ENCODE measurements at regions not wholly inside any gene's neighbourhood (a gene's known extent, or its start where the extent isn't known, plus 50 kb on each side); places are given as distances from the start of the nearest gene placed in this dataset.

DNA sequence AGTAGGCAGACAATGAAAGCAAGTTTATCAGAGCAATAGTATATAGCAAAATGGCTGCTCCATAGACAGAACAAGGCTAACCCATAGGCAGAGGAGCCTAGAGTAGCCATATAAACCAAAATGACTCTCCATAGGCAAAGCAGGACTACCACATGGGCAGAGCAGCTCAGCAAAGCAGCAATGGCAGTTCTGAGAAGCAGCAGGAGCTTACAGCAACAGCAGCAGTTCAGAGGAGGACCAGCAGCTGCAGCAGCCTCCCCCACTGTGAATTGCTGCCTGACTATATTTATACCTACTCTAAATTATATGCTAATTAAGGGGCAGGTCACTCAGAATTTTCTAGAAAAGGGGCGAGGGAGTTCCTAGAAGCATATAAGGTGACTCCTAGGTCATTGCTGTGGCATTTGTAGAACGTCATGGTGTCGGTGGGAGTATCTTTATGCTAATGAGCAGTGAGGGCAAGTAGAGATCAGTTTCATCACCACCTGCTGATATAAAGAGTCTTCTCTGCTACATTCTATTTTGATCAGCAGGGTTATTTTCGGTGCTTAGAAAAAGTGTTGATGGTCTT is 1115.5 kb downstream of the DTWD2 start:
- Histone ChIP-seq H3K9me3 (ENCODE audit: low read depth) (no peaks in the 10 kb centered on the region), H3K27me3 (no peaks in the 10 kb centered on the region), H3K79me2 (ENCODE audit: low read depth) (no peaks in the 10 kb centered on the region), H3K27ac (no peak overlapping the region), H3K36me3 (no peaks in the 10 kb centered on the region), H3K4me3 (no peak overlapping the region), H3K4me2 (no peak overlapping the region), H2AFZ (replicated peaks) (no peak overlapping the region), H3K9ac (no peak overlapping the region), H3F3A (ENCODE audit: low read depth) (no peaks in the 10 kb centered on the region), H4K20me1 (ENCODE audit: low read depth) (no peaks in the 10 kb centered on the region), H3K4me1 (no peaks in the 10 kb centered on the region)
- H3K9me3 Mint-ChIP-seq, result peaks cover 6% of the 10 kb centered on the region
- H3K4me3 Mint-ChIP-seq, result no peak overlapping the region
- no peaks in the 10 kb centered on the region for H3K36me3 Mint-ChIP-seq
- TF ChIP-seq, protein P1, sequence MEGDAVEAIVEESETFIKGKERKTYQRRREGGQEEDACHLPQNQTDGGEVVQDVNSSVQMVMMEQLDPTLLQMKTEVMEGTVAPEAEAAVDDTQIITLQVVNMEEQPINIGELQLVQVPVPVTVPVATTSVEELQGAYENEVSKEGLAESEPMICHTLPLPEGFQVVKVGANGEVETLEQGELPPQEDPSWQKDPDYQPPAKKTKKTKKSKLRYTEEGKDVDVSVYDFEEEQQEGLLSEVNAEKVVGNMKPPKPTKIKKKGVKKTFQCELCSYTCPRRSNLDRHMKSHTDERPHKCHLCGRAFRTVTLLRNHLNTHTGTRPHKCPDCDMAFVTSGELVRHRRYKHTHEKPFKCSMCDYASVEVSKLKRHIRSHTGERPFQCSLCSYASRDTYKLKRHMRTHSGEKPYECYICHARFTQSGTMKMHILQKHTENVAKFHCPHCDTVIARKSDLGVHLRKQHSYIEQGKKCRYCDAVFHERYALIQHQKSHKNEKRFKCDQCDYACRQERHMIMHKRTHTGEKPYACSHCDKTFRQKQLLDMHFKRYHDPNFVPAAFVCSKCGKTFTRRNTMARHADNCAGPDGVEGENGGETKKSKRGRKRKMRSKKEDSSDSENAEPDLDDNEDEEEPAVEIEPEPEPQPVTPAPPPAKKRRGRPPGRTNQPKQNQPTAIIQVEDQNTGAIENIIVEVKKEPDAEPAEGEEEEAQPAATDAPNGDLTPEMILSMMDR (IDR thresholded peaks at IDR 0.05), result no peak
- no peak for TF ChIP-seq EZH2 (IDR thresholded peaks at IDR 0.05)
- no peak for TF ChIP-seq EZH2phosphoT487 (IDR thresholded peaks at IDR 0.05)
- H3K27me3 Mint-ChIP-seq (ENCODE audit: insufficient read depth, low read depth), result no peaks in the 10 kb centered on the region
- H3K27ac Mint-ChIP-seq, result no peak overlapping the region
- peaks cover 10% of the 10 kb centered on the region for H3K4me1 Mint-ChIP-seq
- no peak for DNase-seq (ENCODE audit: low spot score)

DNA sequence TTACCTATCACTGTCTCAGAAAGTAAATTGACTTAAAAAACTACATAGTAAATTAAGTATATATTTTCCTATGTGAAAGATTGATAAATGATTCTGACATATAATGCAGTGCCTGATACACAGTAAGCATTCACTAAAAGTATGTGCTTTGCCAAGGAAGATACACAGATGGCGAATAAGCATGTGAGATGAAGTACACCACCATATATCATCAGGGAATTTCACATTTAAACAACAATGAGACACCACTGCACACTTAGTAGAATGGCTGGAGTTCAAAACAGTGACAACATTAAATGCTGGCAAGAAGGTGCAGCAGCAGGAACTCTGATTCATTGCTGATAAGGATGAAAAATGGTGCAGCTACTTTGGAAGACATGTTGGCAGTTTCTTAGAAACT is 1118.8 kb downstream of the DTWD2 start:
- no peaks in the 10 kb centered on the region for H3F3A ChIP-seq (ENCODE audit: low read depth)
- H3K9ac ChIP-seq, result no peak overlapping the region
- H3K27me3 ChIP-seq, result no peaks in the 10 kb centered on the region
- H3K9me3 ChIP-seq (ENCODE audit: low read depth), result no peaks in the 10 kb centered on the region
- Mint-ChIP-seq H3K27me3 (ENCODE audit: insufficient read depth, low read depth) (no peaks in the 10 kb centered on the region), H3K4me3 (no peak overlapping the region), H3K27ac (no peak overlapping the region), H3K9me3 (no peaks in the 10 kb centered on the region), H3K4me1 (peaks cover 10% of the 10 kb centered on the region), H3K36me3 (no peaks in the 10 kb centered on the region)
- H3K79me2 ChIP-seq (ENCODE audit: low read depth), result no peaks in the 10 kb centered on the region
- DNase-seq (ENCODE audit: low spot score), result no peak
- no peaks in the 10 kb centered on the region for H4K20me1 ChIP-seq (ENCODE audit: low read depth)
- H3K4me1 ChIP-seq, result no peaks in the 10 kb centered on the region
- H2AFZ ChIP-seq (replicated peaks), result no peak overlapping the region
- H3K4me2 ChIP-seq, result no peak overlapping the region
- no peak overlapping the region for H3K27ac ChIP-seq
- TF ChIP-seq EZH2phosphoT487 (IDR thresholded peaks at IDR 0.05) (no peak), EZH2 (IDR thresholded peaks at IDR 0.05) (no peak)
- TF ChIP-seq, protein P1 (IDR thresholded peaks at IDR 0.05), result no peak
- no peaks in the 10 kb centered on the region for H3K36me3 ChIP-seq
- no peak overlapping the region for H3K4me3 ChIP-seq

DNA sequence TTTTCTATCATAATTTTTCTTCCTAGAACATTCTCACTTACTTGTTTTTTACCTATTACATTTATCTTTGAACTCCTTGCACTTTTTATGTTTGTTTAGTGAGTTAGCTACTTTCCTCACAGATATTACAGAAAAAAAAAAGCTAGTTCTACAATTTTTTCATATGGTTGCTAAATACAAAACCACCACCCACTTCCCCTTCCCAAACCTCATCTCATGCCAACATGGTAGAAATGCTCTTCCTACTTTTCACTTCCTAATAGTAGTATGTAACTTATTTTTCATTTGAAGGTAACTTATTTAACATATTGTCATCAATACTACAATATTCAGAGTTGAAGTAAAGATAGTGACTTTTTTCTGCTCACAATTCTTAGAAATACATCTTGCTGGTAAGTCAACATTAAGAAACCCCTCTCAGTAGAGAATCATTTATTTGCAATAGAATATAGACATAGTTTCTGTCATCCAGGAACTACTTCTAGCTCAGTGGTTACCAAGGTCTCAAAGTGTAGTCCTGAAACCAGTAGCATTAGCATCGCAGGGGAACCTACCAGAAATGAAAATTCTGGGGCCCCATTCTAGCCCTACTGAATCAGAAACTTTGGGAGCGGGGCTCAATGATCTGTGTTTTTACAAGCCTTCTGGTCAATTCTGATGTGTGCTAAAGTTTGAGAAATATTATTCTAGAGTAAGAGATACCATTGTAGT is 1124.6 kb downstream of the DTWD2 start:
- Mint-ChIP-seq H3K9me3 (no peaks in the 10 kb centered on the region), H3K36me3 (no peaks in the 10 kb centered on the region), H3K4me3 (no peak overlapping the region), H3K27me3 (ENCODE audit: insufficient read depth, low read depth) (no peaks in the 10 kb centered on the region), H3K27ac (no peak overlapping the region), H3K4me1 (no peaks in the 10 kb centered on the region)
- H3K9me3 ChIP-seq (ENCODE audit: low read depth), result no peaks in the 10 kb centered on the region
- no peaks in the 10 kb centered on the region for H3F3A ChIP-seq (ENCODE audit: low read depth)
- no peak overlapping the region for H2AFZ ChIP-seq (replicated peaks)
- no peak overlapping the region for H3K4me2 ChIP-seq
- H3K4me1 ChIP-seq, result no peaks in the 10 kb centered on the region
- TF ChIP-seq EZH2 (IDR thresholded peaks at IDR 0.05) (no peak), EZH2phosphoT487 (IDR thresholded peaks at IDR 0.05) (no peak)
- TF ChIP-seq, protein P1 (IDR thresholded peaks at IDR 0.05), result no peak
- no peak for DNase-seq (ENCODE audit: low spot score)
- H4K20me1 ChIP-seq (ENCODE audit: low read depth), result no peaks in the 10 kb centered on the region
- H3K9ac ChIP-seq, result no peak overlapping the region
- H3K27ac ChIP-seq, result no peak overlapping the region
- H3K79me2 ChIP-seq (ENCODE audit: low read depth), result no peaks in the 10 kb centered on the region
- no peaks in the 10 kb centered on the region for H3K27me3 ChIP-seq
- H3K4me3 ChIP-seq, result no peak overlapping the region
- H3K36me3 ChIP-seq, result no peaks in the 10 kb centered on the region

Data from neural progenitor cell (in vitro differentiated cells).